Stimulated activated CD4-positive, alpha-beta T cell treated with anti-CD3 and anti-CD28 coated beads, Interleukin-1b, Interleukin-23, amount 100 ng/mL, for 1 hour (primary cell): ENCODE measurements at regions not wholly inside any gene's neighbourhood (a gene's known extent, or its start where the extent isn't known, plus 50 kb on each side); places are given as distances from the start of the nearest gene placed in this dataset.

Experiments
- DNase-seq, 2 donors: peaks; one replicate each; pipeline ENCODE4 v3.0.0-alpha.2; 2020; ENCODE audit warnings: low read depth in 2 of 2

DNA sequence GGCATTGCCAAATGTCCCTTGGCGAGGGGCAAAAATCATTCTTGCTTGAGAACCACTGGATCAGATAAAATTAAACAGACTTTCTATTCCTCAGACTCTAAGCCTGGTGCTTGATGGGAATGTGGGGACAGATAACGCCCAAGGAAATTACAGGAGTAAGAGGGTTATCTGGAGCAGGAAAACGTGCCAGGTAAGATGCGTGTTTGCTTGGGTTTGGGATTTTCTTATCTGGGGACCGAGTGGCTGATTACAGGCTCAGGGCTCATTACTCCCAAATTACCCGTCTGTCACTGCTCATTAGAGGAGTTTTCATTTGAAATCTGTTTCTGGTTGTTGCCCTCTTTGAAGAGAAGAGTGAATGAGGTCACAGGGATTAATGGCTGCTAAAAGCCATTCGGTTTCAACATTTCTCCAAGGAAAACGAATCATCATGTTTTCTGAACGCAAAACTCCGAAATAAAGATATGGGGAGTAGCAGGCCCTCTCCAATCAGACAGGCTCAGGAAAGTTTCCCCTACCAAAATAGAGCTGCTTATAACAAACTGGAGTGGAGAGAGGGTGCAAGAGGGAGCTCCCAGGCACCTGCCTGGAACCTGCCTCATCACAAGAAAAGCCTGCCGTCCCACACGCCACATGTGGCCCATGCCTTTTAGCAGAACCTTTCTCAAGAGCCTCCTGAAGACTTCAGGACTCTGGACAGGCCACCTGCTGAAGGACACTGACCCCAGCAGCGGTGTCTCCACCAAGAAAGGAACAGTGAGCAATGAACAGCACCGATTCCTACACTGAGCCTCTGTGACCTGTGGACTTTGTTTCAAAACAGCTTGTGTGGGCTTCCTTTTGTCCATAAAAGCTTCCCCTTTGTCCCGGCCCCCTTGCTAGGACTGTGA is 136.4 kb downstream of the ICE1 start:
- DNase-seq, result no peak

DNA sequence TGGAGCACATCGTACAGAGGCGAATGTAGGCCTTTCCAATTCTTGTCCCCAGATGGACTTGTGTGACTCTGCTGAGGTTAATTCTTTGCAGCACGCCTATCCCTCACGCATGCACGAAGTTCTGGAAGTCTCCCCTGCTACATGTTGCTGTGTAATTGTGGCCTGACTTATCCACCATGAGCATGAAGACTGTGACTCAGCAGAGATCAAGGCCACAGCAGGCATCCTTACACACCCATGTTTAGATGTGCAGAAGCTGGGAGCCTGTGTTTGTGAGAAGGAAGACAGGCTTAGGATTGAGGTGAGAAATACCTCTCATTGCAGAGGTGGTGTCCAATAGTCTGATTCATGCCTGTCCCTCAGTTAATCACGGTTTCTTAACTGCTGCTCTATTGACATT is 135.6 kb downstream of the ICE1 start:
- no peak for DNase-seq

DNA sequence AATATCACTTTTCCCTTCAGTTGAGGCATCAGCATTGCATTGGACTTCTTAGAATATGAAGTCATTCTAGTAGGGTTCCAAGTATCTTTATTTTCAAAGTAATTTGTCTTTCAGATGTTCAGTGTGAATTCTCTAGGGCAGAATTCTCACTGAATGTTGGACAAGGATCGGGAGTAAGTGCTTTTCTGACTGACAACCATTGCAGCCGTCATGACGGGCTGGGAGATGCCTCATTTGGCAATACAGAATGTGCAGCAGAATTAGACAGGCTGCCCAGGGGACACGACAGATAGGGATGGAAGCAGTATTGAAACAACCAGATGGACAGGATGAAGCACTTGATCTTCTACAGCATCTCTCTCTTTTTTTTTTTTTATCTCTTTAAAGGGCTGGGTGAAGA is 129.0 kb downstream of the ICE1 start:
- DNase-seq, result no peak

DNA sequence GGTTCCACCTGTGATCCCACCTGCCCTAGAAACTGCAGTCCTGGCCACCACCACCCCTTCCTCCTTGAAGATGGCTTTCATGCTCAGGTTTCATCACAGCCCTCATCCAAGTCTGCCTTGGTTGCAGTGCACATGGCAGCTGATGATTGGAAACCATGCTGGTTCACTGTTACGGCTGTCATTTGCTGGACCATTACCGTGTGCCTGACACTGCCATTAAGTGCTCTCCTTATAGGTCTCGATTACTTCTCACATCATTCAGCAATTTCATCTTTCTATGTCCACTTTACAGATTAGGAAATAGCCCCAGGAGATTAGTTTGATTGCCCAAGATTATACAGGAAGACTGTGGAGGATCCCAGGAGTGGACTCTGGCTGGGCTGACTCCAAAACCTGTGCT is 123.9 kb downstream of the ICE1 start:
- no peak for DNase-seq

DNA sequence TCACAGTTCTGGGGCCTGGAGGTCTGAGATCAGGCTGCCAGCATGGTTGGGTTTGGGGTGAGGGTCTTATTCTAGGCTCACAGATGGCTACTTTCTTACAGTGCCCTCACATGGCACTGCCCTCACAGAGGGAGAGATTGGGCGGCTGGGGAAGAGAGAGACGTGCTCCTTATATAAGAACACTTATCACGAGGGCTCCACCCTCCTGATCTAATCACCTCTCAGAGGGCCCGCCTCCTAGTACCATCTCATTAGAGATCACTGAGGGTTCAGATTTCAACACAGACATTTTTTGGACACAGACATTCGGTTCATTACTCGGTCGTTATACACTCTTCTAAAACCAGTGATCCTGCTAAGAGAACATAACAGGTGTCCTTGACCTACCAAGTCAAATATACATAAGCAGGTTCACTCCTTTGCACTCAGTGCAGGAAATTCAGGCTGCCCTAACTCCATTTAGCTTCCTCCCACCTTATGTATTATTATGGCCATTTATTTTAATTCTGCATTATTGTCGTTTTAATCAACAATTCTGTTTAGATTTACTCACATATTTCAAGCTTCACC is 121.7 kb downstream of the ICE1 start:
- DNase-seq, result no peak

DNA sequence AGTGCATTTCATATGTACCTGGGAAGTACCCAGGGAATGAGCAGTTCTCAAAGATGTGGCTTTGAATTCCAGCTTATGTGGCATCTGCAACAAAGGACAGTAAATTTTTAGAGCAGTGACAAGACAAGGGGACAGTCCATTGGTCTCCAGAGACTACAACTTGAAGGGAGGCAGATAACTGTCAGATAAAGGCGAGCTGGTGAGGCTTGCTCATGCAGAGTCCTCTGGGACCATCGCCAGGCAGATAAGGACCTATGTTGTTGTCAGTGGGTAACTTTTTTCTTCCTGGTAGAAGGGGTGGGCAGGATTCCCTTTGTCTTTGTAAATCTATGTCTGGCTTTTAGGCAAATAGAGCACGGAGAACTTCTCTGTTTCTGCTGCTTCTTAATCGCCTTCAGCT is 120.2 kb downstream of the ICE1 start:
- no peak for DNase-seq

DNA sequence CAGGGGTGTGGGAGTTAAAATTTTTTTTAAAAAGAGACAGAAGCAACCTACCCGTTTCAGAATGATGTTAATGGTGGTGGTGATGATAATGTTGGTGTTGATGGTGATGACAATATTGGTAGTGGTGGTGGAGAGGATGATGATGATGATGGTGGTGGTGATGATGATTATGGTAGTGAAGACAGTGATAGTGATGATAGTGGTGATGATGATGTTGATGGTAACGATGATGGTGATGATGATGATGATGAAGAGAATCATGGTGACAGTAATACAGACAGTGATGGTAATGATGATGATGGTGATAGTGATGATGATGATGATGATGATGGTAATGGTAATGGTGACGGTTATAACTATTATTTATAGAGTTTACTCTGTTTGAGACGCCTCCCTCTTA is 117.6 kb downstream of the ICE1 start:
- no peak for DNase-seq
